CD4-positive, alpha-beta T cell (primary cell): ENCODE measurements at regions not wholly inside any gene's neighbourhood (a gene's known extent, or its start where the extent isn't known, plus 50 kb on each side); places are given as distances from the start of the nearest gene placed in this dataset.

Source experiments
- ATAC-seq: fragments of 200-7000 bp; cut with Tn5 transposase; one replicate; pipeline ENCODE4 v1.10.0; 2022; ENCODE audit warnings: mild to moderate bottlenecking; ENCODE audit not compliant: poor library complexity
- CTCF ChIA-PET: fragments of 350-600 bp; sonication (Branson Sonifier 250); formaldehyde crosslinking; loops from one replicate; lab custom pipeline; 2021; ENCODE audit warnings: antibody characterized with exemption, inconsistent platforms; lab: Charles Lee
- POLR2A ChIA-PET: fragments of 350-600 bp; sonication (Branson Sonifier 250); formaldehyde crosslinking; loops from one replicate; lab custom pipeline; 2021; ENCODE audit warnings: antibody characterized with exemption, inconsistent platforms; lab: Charles Lee
- DNase-seq, 14 experiments: peaks; one replicate each; pipeline ENCODE4 v3.0.0-alpha.2; 2013 to 2020; ENCODE audit warnings: mixed read lengths in 2 of 14
- H3K27ac ChIP-seq, 2 donors: one replicate each; pipeline versions ENCODE4 v1.5.1 to v1.7.0; 2013; ENCODE audit warnings: low read length in 2 of 2, low read depth in 1 of 2, mild to moderate bottlenecking in 1 of 2
- H3K27me3 ChIP-seq, 2 experiments: 1 replicate in 1 of 2; 2 replicates in 1 of 2; pipeline versions ENCODE4 v1.6.1 to v1.7.0; 2013; ENCODE audit warnings: low read length in 2 of 2, control low read depth in 1 of 2, mild to moderate bottlenecking in 1 of 2, moderate library complexity in 1 of 2; ENCODE audit not compliant: insufficient read depth in 2 of 2, control insufficient read depth in 1 of 2
- H3K36me3 ChIP-seq: one replicate; pipeline ENCODE4 v1.6.1; 2013; ENCODE audit warnings: low read length, control low read depth; ENCODE audit not compliant: insufficient read depth
- H3K4me1 ChIP-seq: one replicate; pipeline ENCODE4 v1.6.1; 2013; ENCODE audit warnings: low read length, control low read depth; ENCODE audit not compliant: insufficient read depth
- H3K4me3 ChIP-seq: one replicate; pipeline ENCODE4 v1.5.1; 2013; ENCODE audit warnings: mild to moderate bottlenecking, low read length, moderate library complexity
- H3K9me3 ChIP-seq, 2 experiments: 1 replicate in 1 of 2; 2 replicates in 1 of 2; pipeline versions ENCODE4 v1.6.1 to v1.7.0; 2013; ENCODE audit warnings: low read length in 2 of 2, mild to moderate bottlenecking in 2 of 2, control low read depth in 1 of 2, moderate library complexity in 1 of 2; ENCODE audit not compliant: control insufficient read depth in 1 of 2, insufficient read depth in 1 of 2
- H3K27ac Mint-ChIP-seq: one replicate; pipeline ENCODE4 v1.8.0; 2020; ENCODE audit warnings: mixed read lengths
- H3K27me3 Mint-ChIP-seq: one replicate; pipeline ENCODE4 v1.8.0; 2021; ENCODE audit warnings: mixed read lengths
- H3K36me3 Mint-ChIP-seq: one replicate; pipeline ENCODE4 v1.8.0; 2021; ENCODE audit warnings: low read depth, mixed read lengths
- H3K4me1 Mint-ChIP-seq: one replicate; pipeline ENCODE4 v1.8.0; 2021; ENCODE audit warnings: low read depth, mixed read lengths
- H3K4me3 Mint-ChIP-seq: one replicate; pipeline ENCODE4 v1.8.0; 2020; ENCODE audit warnings: mild to moderate bottlenecking, mixed read lengths
- H3K9me3 Mint-ChIP-seq: one replicate; pipeline ENCODE4 v1.8.0; 2020; ENCODE audit warnings: mixed read lengths
- CTCF ChIP-seq: fragments of 200-600 bp; IDR thresholded peaks from one replicate; pipeline ENCODE4 v1.8.0; 2022; ENCODE audit warnings: antibody characterized with exemption, mild to moderate bottlenecking
- intact Hi-C, 2 experiments: fragments of 100-400 bp; cut with DNase I in 1 of 2; cut with micrococcal nuclease in 1 of 2; formaldehyde crosslinking; loops; one replicate each; pipeline versions ENCODE4 v1.15.1 to v1.9.0; 2023 to 2025; cut with DNase I, micrococcal nuclease

DNA sequence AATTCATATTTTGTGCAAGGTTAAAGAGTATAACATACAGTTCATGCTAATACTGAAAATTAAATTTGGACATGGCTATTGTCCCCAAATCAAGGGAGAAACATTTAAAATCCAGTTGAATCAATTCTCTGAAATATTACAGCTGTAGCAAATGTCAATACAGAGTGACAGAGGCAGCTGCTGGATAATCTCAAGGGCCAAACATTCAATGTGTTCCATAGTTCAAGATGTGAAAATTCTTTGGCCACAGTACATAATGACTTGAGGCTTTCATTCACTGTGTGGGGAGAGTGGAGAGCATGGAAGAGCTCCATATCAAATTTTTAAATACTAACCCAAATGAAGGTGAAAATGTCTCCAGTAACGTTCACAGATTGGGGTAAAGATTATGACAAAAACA lies 1192.8 kb upstream of the CADM2 start:
- no peak for TF ChIP-seq CTCF
- H3K4me3 Mint-ChIP-seq = no peak overlapping the region
- H3K27me3 Mint-ChIP-seq = no peaks in the 10 kb centered on the region
- H3K4me1 Mint-ChIP-seq = no peaks in the 10 kb centered on the region
- Histone ChIP-seq H3K27me3 (no peaks in the 10 kb centered on the region), H3K36me3 (no peaks in the 10 kb centered on the region), H3K4me1 (no peaks in the 10 kb centered on the region), H3K27ac (no peak overlapping the region), H3K9me3 (peaks cover 0 to 17% of the 10 kb centered on the region in 2 experiments), H3K4me3 (no peak overlapping the region)
- ChIA-PET POLR2A (no interaction called here), CTCF (no interaction called here)
- intact Hi-C loops = no loop called here
- no peaks in the 10 kb centered on the region for H3K36me3 Mint-ChIP-seq
- no peak for DNase-seq
- no peak overlapping the region for H3K27ac Mint-ChIP-seq
- H3K9me3 Mint-ChIP-seq = peaks cover 12% of the 10 kb centered on the region
- no peak for ATAC-seq

DNA sequence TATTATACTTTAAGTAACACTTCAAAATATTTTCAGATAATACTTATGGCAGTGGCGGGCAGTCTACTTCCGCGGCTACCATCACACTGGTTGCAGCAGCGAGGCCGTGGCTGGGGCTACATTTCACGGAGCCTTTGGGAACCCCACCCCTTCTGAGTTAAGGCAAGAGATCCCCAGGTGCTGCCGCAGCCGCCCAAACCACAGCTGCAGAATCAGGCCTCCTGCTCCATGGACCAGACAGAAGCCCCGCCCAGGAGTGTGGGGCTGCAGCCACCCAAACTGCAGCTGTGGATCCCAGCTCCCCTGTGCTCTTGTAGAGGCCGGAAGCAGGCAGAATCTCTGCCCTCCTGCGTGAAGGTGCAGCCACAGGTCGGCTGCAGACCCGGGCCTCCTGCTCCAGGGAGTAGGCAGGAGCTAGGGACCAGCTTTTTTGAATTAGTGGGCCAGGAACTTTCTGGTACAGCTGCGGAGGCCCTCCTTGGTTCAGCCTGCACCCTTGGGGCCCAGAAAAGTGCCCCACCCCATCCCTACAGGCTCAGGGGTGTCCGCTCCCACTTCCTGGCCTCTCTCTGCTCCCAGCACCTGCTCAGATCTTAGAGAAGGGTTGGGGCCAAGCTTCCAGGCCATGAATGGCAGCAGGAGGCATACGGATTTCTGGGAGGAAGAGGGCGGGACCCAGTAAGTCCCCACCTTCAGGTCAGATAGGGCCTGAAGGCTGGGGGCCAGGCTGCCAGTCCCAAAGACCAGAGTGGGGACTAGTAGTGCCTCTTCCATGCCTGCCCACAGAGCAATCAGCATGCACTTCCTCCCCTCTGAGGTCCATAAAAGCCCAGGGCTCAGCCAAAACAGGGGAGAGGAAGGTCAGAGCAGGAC lies 1188.8 kb upstream of the CADM2 start:
- TF ChIP-seq CTCF = no peak
- no peaks in the 10 kb centered on the region for H3K27me3 ChIP-seq
- intact Hi-C loops = no loop called here
- Mint-ChIP-seq H3K27ac (no peak overlapping the region), H3K36me3 (no peaks in the 10 kb centered on the region), H3K4me1 (no peaks in the 10 kb centered on the region), H3K9me3 (peaks cover 6% of the 10 kb centered on the region), H3K27me3 (no peaks in the 10 kb centered on the region), H3K4me3 (no peak overlapping the region)
- POLR2A ChIA-PET = no interaction called here
- peak in 1 of 14 experiments; percentile 8 for DNase-seq
- H3K4me3 ChIP-seq = no peak overlapping the region
- ATAC-seq = no peak
- H3K9me3 ChIP-seq = peaks cover 0 to 13% of the 10 kb centered on the region in 2 experiments
- no peak overlapping the region for H3K27ac ChIP-seq
- H3K36me3 ChIP-seq = no peaks in the 10 kb centered on the region
- CTCF ChIA-PET = no interaction called here
- H3K4me1 ChIP-seq = no peaks in the 10 kb centered on the region

DNA sequence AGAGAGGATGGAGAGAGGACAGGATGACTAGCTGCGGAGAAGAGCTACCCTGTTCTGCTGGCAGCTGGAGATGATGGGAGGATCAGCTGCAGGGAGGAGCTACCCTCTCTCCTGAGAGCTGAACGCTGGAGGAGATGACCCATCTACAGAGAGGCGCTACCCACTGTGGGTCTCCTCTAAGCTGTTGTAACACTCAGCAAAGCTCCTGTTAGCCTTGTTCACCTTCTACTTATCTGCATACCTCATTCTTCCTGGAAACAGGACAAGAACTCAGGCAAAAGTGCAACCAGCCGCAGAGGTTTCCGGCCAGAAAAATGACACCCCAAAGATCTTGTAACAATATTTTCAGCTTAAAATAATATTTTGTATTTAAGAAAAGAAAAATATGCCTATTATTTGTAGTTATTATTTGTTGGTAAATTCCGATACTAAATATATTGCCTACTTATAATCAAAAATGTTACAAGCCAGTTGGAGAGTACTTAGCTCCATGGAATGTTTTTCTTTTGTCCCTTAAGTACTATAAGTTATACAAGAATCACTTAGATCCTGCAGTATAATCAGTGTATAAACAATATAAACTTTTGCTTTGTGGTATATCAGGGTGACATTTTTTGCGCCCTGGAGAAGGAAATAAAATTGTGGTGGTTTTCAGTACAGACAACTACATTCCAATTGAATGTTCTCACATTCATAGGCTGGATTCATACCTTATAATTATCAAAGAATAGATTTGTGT lies 1188.0 kb upstream of the CADM2 start:
- CTCF ChIA-PET = no interaction called here

More for the DNA sequence above, 1188.0 kb upstream of the CADM2 start:
- peaks cover 5% of the 10 kb centered on the region for H3K9me3 Mint-ChIP-seq
- H3K9me3 ChIP-seq = peaks cover 0 to 19% of the 10 kb centered on the region in 2 experiments
- H3K36me3 Mint-ChIP-seq = no peaks in the 10 kb centered on the region
- no peaks in the 10 kb centered on the region for H3K36me3 ChIP-seq
- POLR2A ChIA-PET = no interaction called here
- no peak overlapping the region for H3K27ac Mint-ChIP-seq
- H3K27me3 ChIP-seq = no peaks in the 10 kb centered on the region
- no peak overlapping the region for H3K27ac ChIP-seq
- H3K4me3 Mint-ChIP-seq = no peak overlapping the region
- H3K27me3 Mint-ChIP-seq = no peaks in the 10 kb centered on the region
- intact Hi-C loops = no loop called here
- no peaks in the 10 kb centered on the region for H3K4me1 ChIP-seq
- ATAC-seq (no peak), DNase-seq (no peak)
- H3K4me1 Mint-ChIP-seq = no peaks in the 10 kb centered on the region
- H3K4me3 ChIP-seq = no peak overlapping the region
- no peak for TF ChIP-seq CTCF
